ENCODE measurements at regions not wholly inside any gene's neighbourhood (a gene's known extent, or its start where the extent isn't known, plus 50 kb on each side); places are given as distances from the start of the nearest gene placed in this dataset.

DNA sequence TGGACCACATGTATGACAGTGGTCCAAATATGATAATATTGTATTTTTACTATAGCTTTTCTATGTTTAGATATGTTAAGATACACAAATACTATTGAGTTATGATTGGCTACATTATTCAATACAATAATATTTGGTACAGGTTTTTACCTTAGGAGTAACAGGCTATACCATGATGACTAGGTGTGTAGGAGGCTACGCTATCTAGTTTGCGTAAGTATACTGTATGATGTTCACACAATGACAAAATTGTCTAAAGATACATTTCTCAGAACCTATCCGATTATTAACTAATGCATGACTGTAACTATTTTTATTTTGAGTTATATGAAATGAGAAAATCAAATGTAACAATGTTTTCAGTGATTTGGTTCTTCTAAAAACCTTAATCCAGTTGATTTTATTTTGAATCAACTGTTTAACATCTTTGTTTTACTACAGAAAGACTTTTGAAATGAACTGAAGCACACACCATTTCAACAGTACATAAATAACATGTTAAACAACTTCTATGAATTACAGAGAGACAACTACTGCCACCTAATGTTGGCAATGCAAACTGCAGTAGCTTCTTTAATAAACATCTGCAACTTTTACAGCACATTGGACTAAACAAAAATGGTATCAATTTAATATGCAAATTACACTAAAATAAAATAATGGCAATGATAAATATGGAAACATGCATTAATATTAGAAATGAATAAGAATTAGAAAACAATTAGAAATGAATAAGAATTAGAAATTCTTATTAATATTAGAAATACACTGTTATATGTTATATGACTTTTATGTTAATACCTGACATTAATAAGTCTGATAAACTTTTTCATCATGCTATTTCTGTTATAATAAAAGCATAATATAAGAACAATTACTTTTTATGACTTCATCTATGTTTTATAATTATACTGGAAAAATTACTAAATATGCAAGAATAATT lies 255.7 kb downstream of the MBNL1 start:
- no peaks in the 10 kb centered on the region for H3K36me3 ChIP-seq (ENCODE audit: control insufficient read depth, insufficient read depth, low read length)
- no peak overlapping the region for H2AFZ ChIP-seq
- H3K9me3 ChIP-seq (ENCODE audit: control insufficient read depth, low read length): no peaks in the 10 kb centered on the region
- H3K27me3 ChIP-seq (ENCODE audit: control insufficient read depth, insufficient read depth, low read length): no peaks in the 10 kb centered on the region
- no peak overlapping the region for H3K4me2 ChIP-seq (ENCODE audit: low read length)
- no peak overlapping the region for H3K9ac ChIP-seq
- TF ChIP-seq, protein P1, sequence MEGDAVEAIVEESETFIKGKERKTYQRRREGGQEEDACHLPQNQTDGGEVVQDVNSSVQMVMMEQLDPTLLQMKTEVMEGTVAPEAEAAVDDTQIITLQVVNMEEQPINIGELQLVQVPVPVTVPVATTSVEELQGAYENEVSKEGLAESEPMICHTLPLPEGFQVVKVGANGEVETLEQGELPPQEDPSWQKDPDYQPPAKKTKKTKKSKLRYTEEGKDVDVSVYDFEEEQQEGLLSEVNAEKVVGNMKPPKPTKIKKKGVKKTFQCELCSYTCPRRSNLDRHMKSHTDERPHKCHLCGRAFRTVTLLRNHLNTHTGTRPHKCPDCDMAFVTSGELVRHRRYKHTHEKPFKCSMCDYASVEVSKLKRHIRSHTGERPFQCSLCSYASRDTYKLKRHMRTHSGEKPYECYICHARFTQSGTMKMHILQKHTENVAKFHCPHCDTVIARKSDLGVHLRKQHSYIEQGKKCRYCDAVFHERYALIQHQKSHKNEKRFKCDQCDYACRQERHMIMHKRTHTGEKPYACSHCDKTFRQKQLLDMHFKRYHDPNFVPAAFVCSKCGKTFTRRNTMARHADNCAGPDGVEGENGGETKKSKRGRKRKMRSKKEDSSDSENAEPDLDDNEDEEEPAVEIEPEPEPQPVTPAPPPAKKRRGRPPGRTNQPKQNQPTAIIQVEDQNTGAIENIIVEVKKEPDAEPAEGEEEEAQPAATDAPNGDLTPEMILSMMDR (IDR thresholded peaks at IDR 0.05): peak; percentile 68
- no peak overlapping the region for H3K27ac ChIP-seq
- H3K4me3 ChIP-seq (ENCODE audit: low read depth, low read length): no peak overlapping the region
- H3K4me1 ChIP-seq: no peaks in the 10 kb centered on the region
- no peaks in the 10 kb centered on the region for H3K79me2 ChIP-seq

DNA sequence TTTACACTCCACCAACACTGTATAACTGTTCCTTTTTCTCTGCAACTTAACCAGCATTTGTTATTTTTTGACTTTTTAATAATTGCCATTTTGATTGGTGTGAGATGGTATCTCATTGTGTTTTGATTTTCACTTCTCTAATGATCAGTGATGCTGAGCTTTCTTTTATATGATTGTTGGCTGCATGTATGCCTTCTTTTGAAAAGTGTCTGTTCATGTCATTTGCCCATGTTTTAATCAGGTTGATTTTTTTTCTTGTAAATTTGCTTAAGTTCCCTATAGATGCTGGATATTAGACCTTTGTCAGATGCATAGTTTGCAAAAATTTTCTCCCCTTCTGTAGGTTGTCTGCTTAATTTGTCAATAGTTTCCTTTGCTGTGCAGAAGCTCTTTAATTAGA lies 263.0 kb downstream of the MBNL1 start:
- Histone ChIP-seq H2AFZ (no peak overlapping the region), H3K27ac (no peak overlapping the region), H3K4me1 (no peaks in the 10 kb centered on the region), H3K36me3 (ENCODE audit: control insufficient read depth, insufficient read depth, low read length) (no peaks in the 10 kb centered on the region), H3K4me2 (ENCODE audit: low read length) (no peak overlapping the region), H3K9me3 (ENCODE audit: control insufficient read depth, low read length) (no peaks in the 10 kb centered on the region), H3K27me3 (ENCODE audit: control insufficient read depth, insufficient read depth, low read length) (no peaks in the 10 kb centered on the region), H3K9ac (no peak overlapping the region), H3K4me3 (ENCODE audit: low read depth, low read length) (no peak overlapping the region), H3K79me2 (no peaks in the 10 kb centered on the region)
- TF ChIP-seq, protein P1 (IDR thresholded peaks at IDR 0.05): no peak

DNA sequence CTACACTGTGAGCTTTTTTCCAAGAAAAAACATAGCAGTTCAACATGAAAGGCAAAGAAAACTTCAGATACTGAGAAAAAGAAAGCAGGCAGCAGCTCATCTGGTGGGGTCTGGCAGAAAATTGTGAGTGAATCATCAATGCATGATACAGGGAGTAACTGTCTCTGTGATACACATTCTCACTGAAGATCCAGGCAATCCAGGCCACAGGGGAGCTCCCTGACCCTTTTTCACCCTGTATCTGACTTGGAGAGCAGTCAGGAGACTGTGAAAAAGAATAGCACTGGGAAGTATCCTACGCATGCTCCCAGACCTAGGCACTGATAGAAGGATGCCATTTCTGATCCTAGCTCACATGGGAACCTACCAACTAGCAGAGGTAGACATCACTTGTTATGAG lies 269.8 kb downstream of the MBNL1 start:
- H3K4me3 ChIP-seq (ENCODE audit: low read depth, low read length): no peak overlapping the region
- no peak overlapping the region for H3K4me2 ChIP-seq (ENCODE audit: low read length)
- H3K27me3 ChIP-seq (ENCODE audit: control insufficient read depth, insufficient read depth, low read length): no peaks in the 10 kb centered on the region
- H3K9me3 ChIP-seq (ENCODE audit: control insufficient read depth, low read length): no peaks in the 10 kb centered on the region
- no peak overlapping the region for H3K27ac ChIP-seq
- H3K4me1 ChIP-seq: no peaks in the 10 kb centered on the region
- H3K79me2 ChIP-seq: no peaks in the 10 kb centered on the region
- TF ChIP-seq, protein P1 (IDR thresholded peaks at IDR 0.05): no peak
- H2AFZ ChIP-seq: no peak overlapping the region
- no peak overlapping the region for H3K9ac ChIP-seq
- H3K36me3 ChIP-seq (ENCODE audit: control insufficient read depth, insufficient read depth, low read length): no peaks in the 10 kb centered on the region

DNA sequence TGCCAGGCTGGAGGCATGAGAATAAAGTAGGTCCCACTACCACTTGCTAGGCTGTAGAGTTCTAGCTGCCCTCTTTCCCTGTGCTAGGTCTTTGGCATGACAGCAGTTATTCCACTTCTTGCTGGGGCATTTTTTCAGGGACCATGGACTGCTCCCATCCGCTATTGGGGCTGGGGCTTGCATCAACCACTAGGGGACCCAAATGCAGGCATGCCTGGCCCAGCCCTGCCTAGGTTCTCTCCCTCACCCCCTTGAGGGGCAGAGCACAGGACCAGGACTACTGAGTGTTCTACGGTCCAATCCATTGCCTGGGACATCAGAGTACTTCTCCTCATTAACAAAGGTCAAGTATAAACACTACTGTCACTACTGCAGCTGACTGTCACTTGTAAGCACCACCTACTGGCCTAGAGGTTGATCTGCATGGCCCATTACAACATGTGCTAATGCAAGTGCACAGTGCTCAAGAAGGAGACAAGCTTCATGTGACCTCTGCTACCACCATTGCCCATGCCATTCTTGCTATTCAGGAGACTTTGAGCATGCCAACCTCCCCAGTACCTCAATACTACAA lies 270.5 kb downstream of the MBNL1 start:
- Histone ChIP-seq H3K36me3 (ENCODE audit: control insufficient read depth, insufficient read depth, low read length) (no peaks in the 10 kb centered on the region), H3K4me1 (no peaks in the 10 kb centered on the region), H3K79me2 (no peaks in the 10 kb centered on the region), H3K27me3 (ENCODE audit: control insufficient read depth, insufficient read depth, low read length) (no peaks in the 10 kb centered on the region), H3K4me2 (ENCODE audit: low read length) (no peak overlapping the region), H3K9ac (no peak overlapping the region), H2AFZ (no peak overlapping the region), H3K9me3 (ENCODE audit: control insufficient read depth, low read length) (no peaks in the 10 kb centered on the region), H3K4me3 (ENCODE audit: low read depth, low read length) (no peak overlapping the region), H3K27ac (no peak overlapping the region)
- TF ChIP-seq, protein P1 (IDR thresholded peaks at IDR 0.05): no peak

All from parathyroid adenoma (tissue), 2 donors.